ENCODE measurements at regions not wholly inside any gene's neighbourhood (a gene's known extent, or its start where the extent isn't known, plus 50 kb on each side); places are given as distances from the start of the nearest gene placed in this dataset.
"Not testable (repeated sequence)": the region's sequence is repeated elsewhere in the genome, so short reads cannot be mapped to it uniquely, and the experiment has no call there.

DNA sequence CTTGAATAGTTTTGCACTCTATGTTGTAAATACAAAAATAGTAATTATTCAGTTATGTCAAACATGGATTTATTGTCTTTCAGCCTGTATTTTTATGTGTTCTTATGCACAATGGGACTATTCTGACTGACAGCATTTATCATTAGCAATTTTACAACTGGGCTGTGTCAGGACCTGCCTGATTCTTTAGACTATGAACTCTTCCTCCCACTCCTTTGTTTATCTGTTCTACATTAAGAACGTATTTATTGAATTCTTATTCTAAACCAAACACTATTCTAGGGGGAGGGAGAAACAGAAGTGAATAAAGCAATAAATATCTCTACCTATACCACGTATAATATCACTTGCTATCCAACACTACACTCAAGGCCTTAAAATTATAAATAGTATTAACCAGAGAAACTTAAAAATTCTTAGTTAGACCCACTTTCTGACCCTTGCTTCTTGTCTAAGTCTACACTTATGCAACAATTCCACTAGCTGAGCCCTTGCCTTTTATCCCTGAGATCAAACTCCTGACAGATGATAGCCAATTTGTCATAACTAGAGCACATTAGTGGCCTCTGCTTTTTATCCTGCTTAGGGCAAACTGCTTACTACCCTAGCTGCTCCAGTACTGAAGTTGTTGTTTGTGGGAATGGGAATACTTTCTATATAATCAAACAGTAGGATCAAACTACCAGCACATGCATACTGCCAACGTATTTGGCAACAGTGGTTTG lies 494.3 kb downstream of the BRINP3 start:
- intact Hi-C loops (cut with micrococcal nuclease) = no loop called here

DNA sequence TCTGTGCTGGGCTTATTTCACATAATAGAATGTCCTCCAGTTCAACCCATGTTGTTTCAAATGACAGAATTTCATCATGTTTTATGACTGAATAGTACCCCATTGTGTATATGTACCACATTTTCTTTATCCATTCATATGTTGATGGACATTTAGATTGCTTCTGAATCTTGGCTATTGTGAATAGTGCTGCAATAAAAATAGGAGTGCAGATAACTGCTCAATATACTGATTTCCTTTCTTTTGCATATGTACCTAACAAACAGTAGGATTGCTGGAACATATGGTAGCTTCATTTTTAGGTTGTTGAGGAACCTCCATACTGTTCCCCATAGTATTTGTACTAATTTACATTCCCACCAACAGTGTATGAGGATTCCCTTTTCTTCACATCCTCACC lies 491.1 kb downstream of the BRINP3 start:
- DNase-seq = no peak
- ATAC-seq = no peak
- intact Hi-C loops (cut with micrococcal nuclease) = no loop called here

More for the DNA sequence above, 494.3 kb downstream of the BRINP3 start:
- no peak for ATAC-seq
- DNase-seq = no peak

DNA sequence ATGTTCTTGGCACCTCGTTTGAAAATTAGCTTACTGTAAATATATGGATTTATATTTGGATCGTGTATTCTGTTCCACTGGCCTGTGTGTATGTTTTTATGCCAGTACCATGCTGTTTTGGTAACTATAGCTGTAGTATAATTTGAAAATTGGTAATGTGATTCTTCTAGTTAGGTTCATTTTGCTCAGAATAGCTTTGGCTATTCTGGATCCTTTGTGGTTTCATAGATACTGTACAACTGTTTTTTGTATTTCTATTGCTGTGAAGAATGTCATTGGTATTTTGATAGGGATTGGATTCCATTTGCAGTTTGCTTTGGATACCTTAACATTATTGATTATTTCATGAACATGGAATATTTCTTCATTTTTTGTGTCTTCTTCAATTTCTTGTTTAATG lies 490.2 kb downstream of the BRINP3 start:
- no peak for ATAC-seq
- no peak for DNase-seq
- intact Hi-C loops (cut with micrococcal nuclease) = no loop called here

DNA sequence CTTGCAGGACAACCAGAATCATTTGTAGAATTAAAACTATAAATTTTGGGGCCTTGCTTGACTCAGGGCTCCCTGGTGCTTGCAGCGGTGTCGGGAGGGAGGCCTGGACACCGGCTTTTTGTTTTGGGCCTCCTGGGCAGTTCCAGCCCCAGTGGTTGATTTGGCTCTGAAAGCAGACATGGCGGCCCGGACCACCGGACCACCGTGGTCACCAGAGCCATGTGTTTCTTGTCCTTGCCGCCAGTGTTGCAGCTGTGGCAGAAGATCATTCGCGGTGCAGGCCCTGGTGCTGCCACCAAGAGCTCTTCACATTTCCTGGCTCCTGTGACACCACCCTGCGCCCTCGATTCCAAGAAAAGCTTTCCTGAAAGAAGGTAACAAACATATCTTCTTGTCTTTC lies 484.8 kb downstream of the BRINP3 start:
- intact Hi-C loops (cut with micrococcal nuclease) = no loop called here
- ATAC-seq (no peak), DNase-seq (no peak)

DNA sequence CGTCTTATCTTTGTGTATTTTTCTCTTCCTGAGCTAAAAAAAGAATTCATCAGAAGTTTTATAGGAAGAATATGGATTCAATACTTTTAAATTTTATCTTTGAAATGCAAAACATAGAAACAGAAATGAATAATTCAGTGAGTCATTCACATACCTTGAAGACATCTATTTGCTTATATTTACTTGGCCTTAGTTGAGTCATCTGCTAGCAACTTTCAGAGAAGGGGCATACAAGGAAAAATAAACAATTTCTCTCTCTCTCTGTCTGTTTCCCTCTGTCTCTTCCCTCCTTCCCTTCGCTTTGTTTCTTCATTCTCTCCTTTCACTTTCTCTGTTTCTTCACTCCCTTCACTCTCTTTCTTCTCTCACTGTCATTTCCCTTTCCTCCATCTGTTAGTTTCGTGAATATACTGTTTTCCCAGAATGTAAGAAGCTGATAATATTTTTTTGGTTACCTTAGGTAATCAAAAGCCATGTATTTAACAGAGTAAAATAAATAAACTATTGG lies 477.2 kb downstream of the BRINP3 start:
- intact Hi-C loops (cut with micrococcal nuclease) = no loop called here
- DNase-seq = no peak
- ATAC-seq = no peak

DNA sequence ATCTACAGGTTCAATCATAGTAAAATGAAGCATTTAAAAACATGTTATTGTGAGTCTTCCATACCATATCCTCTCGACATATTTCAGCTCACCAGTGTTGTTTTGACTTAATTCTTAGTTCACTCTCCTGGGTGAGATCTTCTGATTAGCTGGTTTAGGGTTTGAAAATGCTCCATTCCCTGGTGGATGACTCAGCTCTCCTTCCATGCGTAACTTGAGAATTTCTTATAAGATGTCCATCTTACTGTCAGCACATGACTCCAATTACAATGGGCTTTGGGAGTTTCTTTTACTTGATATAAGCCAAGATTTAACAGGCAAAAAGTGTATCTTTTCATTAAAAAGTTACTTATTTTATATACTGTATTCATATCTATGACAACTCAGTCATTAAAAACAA lies 476.5 kb downstream of the BRINP3 start:
- intact Hi-C loops (cut with micrococcal nuclease) = no loop called here
- ATAC-seq (no peak), DNase-seq (no peak)

DNA sequence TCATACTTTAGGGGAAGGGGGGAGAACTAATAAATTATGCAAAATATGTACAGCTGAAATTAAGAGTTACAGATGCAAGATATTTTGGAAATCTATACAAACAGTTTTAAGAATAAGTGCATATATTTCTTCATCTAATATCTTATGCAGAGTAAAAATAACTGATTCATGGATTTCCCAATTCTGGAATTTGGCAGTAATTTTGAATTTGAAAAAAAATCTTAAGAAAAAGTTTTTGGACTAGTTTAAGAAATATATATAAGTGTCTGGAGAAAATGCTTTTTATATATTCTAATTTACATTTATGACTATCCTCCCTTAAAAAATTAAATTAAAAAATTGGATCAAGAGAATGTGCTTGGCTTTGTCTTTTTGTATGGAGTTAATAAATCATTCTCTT lies 474.3 kb downstream of the BRINP3 start:
- ATAC-seq = no peak
- intact Hi-C loops (cut with micrococcal nuclease) = no loop called here

DNA sequence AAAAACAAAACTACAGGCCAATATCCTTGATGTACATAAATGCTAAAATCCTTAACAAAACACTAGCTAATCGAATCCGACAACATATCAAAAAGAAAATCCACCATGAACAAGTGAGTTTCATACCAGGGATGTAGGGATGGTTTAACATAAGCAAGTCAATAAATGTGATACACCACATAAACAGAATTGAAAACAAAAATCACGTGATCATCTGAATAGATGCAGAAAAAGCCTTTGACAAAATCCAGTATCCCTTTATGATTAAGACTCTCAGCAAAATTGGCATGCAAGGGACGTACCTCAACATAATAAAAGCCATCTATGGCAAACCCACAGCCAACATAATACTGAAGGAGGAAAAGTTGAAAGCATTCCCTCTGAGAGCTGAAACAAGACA lies 466.1 kb downstream of the BRINP3 start:
- intact Hi-C loops (cut with micrococcal nuclease) = no loop called here
- DNase-seq = no peak
- ATAC-seq = no peak

More for the DNA sequence above, 474.3 kb downstream of the BRINP3 start:
- no peak for DNase-seq

DNA sequence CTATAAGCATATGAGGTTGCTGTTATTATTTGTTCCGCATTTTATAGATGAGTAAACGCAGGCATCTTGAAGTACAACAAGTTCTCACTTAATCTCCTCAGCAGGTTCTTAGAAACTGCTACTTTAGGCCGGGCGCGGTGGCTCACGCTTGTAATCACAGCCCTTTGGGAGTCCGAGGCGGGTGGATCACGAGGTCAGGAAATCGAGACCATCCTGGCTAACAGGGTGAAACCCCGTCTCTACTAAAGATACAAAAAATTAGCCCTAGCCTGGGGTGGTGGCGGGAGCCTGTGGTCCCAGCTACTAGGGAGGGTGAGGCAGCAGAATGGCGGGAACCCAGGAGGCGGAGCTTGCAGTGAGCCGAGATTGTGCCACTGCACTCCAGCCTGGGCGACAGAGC lies 458.5 kb downstream of the BRINP3 start:
- intact Hi-C loops (cut with micrococcal nuclease); ATAC-seq; DNase-seq: not testable (repeated sequence)

DNA sequence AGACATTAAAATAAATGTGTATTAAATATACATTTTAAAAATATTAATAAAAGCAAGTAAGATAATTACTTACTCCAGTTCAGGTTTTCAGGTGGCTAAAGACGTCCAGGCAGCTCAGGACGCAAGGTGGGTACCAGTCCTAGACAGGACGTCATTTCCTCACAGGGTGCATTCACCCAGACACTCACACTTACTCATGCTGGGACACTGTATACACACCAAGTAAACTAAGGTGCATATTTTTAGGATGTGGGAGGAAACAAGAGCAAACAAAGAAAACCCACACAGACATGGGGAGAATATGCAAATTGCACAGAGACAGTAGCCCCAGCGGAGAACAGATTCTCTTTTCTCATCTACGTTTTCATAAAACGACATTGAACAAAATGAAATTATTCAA lies 457.9 kb downstream of the BRINP3 start:
- ATAC-seq (no peak), DNase-seq (no peak)
- intact Hi-C loops (cut with micrococcal nuclease) = no loop called here

DNA sequence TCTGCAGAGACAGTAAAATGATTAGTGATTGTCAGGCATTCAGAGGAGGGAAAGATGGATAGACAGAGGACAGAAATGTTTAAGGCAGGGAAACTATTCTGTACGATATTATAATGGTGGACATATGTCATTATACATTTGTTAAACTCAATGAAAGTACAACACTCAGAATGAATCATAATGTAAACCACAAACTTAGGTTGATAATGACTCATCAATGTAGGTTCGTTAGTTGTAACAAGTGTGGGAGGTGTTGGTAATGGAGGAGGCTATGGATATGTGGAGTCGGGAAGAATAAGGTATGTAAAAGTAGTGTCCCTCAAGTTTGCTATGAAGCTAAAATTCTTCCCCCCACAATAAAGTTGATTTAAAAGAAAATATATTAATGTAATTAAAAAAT lies 455.0 kb downstream of the BRINP3 start:
- DNase-seq = no peak
- intact Hi-C loops (cut with micrococcal nuclease) = no loop called here
- no peak for ATAC-seq

DNA sequence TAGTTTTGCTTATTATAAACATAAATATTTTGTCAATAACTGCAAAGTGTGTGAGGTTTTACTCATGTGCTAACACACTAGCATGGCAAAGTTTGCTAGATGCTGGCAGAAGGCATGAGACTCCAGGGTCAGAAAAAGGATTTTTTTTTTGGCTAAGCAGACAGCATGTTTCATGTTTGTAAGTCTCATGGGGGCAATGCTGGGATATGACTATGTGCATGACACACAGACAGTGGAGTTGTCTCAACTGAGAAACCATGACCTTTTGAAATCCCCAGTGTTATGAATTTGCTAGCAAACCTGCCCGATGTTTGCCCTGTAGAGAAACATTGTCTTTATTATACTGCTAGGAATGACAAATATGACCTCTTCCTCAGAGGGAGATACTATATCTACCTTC lies 448.2 kb downstream of the BRINP3 start:
- intact Hi-C loops (cut with micrococcal nuclease) = no loop called here
- ATAC-seq (no peak), DNase-seq (no peak)

DNA sequence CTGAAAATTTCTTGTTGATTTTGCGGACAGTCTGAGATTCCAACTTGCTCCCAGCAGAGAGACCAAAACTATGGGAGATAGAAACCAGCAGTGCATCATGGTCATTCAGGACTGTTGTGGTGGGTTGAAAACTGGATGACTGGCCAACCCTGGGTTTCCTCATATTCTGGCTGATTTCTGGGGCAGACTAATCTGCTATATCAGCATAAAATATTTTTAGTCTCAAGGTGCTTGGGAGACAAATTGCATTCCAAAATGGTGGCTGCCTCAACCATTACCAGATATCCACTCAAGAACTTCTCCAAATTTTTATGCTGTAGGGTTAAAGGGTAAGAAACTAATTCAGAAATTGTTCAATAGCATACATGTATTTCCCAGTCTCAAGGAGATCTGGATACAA lies 434.0 kb downstream of the BRINP3 start:
- ATAC-seq = no peak
- DNase-seq = no peak
- intact Hi-C loops (cut with micrococcal nuclease) = no loop called here

DNA sequence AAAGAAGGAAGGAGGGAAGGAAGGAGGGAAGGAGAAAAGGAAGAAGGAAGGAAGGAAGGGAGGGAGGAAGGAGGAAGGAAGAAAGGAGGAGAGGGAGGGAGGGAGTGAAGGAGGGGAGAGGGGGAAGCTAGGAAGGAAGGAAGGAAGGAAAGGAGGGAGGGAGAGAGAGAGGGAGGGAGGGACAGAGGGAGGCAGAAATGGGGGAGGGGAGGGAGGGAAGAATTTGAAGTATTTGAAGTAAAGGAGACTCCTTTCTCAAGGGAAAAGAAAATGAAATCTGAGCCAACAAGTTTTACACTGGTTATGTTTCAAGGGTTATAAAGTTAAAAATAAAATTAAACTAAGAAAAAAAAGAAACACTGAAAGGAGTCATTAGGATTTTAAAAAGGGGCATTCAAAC lies 431.4 kb downstream of the BRINP3 start:
- ATAC-seq = no peak
- no peak for DNase-seq
- intact Hi-C loops (cut with micrococcal nuclease) = no loop called here
